ENCODE measurements at regions not wholly inside any gene's neighbourhood (a gene's known extent, or its start where the extent isn't known, plus 50 kb on each side); places are given as distances from the start of the nearest gene placed in this dataset.

GRCh38 chr5:39525271-39525670, 100.5 kb upstream of the DAB2 start:
- no peak for DNase-seq

- no peak for DNase-seq
These were observed 99.0 kb upstream of the DAB2 start for GRCh38 chr5:39523821-39524220.

GRCh38 chr5:39521940-39522590, 97.3 kb upstream of the DAB2 start:
- DNase-seq, result no peak

GRCh38 chr5:39521098-39521860, 96.5 kb upstream of the DAB2 start:
- no peak for DNase-seq

- no peak for DNase-seq
These were observed 95.4 kb upstream of the DAB2 start for GRCh38 chr5:39520232-39520572.

- DNase-seq, result no peak
These were observed 94.9 kb upstream of the DAB2 start for GRCh38 chr5:39519566-39520231.

GRCh38 chr5:39519079-39519478, 94.3 kb upstream of the DAB2 start:
- DNase-seq, result no peak

- no peak for DNase-seq
These were observed 93.7 kb upstream of the DAB2 start for GRCh38 chr5:39518516-39518915.

GRCh38 chr5:39517800-39518199, 93.0 kb upstream of the DAB2 start:
- no peak for DNase-seq

- DNase-seq, result no peak
These were observed 91.1 kb upstream of the DAB2 start for GRCh38 chr5:39515881-39516280.

GRCh38 chr5:39513236-39513635, 88.5 kb upstream of the DAB2 start:
- DNase-seq, result no peak

GRCh38 chr5:39506211-39506610, 81.4 kb upstream of the DAB2 start:
- DNase-seq, result no peak

- no peak for DNase-seq
These were observed 81.0 kb upstream of the DAB2 start for GRCh38 chr5:39505791-39506190.

GRCh38 chr5:39505363-39505762, 80.6 kb upstream of the DAB2 start:
- no peak for DNase-seq

GRCh38 chr5:39503155-39503554, 78.4 kb upstream of the DAB2 start:
- DNase-seq, result no peak

- DNase-seq, result no peak
These were observed 77.9 kb upstream of the DAB2 start for GRCh38 chr5:39502704-39503103.

- DNase-seq, result no peak
These were observed 76.6 kb upstream of the DAB2 start for GRCh38 chr5:39501397-39501796.

GRCh38 chr5:39500551-39501175, 75.9 kb upstream of the DAB2 start:
- DNase-seq, result no peak

GRCh38 chr5:39498278-39498952, 73.6 kb upstream of the DAB2 start:
- no peak for DNase-seq

- no peak for DNase-seq
These were observed 72.5 kb upstream of the DAB2 start for GRCh38 chr5:39497322-39497721.

- DNase-seq, result no peak
These were observed 70.4 kb upstream of the DAB2 start for GRCh38 chr5:39495227-39495626.

- DNase-seq, result no peak
These were observed 69.8 kb upstream of the DAB2 start for GRCh38 chr5:39494534-39494933.

GRCh38 chr5:39494107-39494510, 69.3 kb upstream of the DAB2 start:
- DNase-seq, result no peak
